ENCODE measurements at regions not wholly inside any gene's neighbourhood (a gene's known extent, or its start where the extent isn't known, plus 50 kb on each side); places are given as distances from the start of the nearest gene placed in this dataset.

DNA sequence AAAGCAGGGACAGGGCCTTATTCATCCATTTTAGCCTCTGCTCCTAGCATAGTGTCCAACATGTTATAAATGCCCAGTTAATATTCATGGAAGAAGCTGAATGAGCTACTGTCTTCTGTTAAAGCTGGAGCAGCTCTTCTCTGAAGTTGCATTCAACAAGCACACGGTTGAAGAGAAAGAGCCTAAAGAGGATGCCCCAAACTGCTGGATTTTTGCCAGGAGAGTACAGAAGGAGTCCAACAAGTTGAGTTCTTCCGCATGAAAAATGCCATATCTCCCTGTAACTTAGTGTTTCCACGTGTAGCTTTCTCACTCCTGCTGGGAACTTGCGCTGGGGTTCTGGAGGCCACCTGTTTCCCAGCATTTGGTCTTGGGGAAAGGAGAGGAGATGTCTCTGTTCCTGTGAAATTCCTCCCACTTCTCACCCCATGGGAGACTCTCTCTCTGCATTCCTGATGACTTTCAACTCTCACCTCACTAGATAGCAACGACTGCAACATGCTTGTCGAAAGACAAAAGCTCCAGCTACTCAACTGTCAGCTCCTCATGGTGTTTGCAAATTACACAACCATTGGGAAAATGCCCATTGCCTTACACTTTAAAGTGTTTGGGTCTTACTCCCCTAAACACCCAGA lies 122.8 kb downstream of the KIF4B start:
- in situ Hi-C loops (cut with MboI; ENCODE audit: low sequenced_read_pairs) = loop anchor here (5.0 to 10.0 kb wide), 2 partner anchors 1686 to 1988 kb away; no protein-coding TSS in a partner anchor
- BruUV-seq (replicated peaks) = no TSS peak

More for the DNA sequence above, 122.8 kb downstream of the KIF4B start:
- Histone ChIP-seq H3K23ac (ENCODE audit: low read depth, low read length) (no peak overlapping the region), H3K9ac (ENCODE audit: low read depth, low read length) (no peak overlapping the region), H3K14ac (replicated peaks; ENCODE audit: low read depth, low read length) (no peak overlapping the region), H4K5ac (ENCODE audit: low read depth, low read length) (no peak overlapping the region), H3K9me1 (ENCODE audit: insufficient read depth, low read length) (no peaks in the 10 kb centered on the region), H3K4ac (ENCODE audit: low read depth, low read length) (no peak overlapping the region), H3K36me3 (ENCODE audit: control insufficient read depth, insufficient read depth, low read length) (no peaks in the 10 kb centered on the region), H4K91ac (ENCODE audit: insufficient read depth, low read depth, low read length) (no peak overlapping the region), H3K79me1 (ENCODE audit: low read depth in 1 of 2, low read length in 2 of 2) (no peaks in the 10 kb centered on the region), H4K8ac (ENCODE audit: low read depth in 2 of 2, low read length in 2 of 2) (no peak overlapping the region), H2BK120ac (ENCODE audit: low read depth, low read length) (no peak overlapping the region), H4K20me1 (ENCODE audit: insufficient read depth, low read length) (no peaks in the 10 kb centered on the region), H2BK20ac (ENCODE audit: low read depth, low read length) (no peak overlapping the region), H2BK5ac (ENCODE audit: low read depth, low read length, poor library complexity, severe bottlenecking) (no peak overlapping the region), H2AK9ac (replicated peaks; ENCODE audit: low read depth, low read length, poor library complexity) (no peak overlapping the region), H3K9me3 (ENCODE audit: control insufficient read depth, insufficient read depth, low read length) (no peaks in the 10 kb centered on the region), H3K4me2 (ENCODE audit: low read depth, low read length) (no peak overlapping the region), H3K27ac (ENCODE audit: insufficient read depth, low read length) (no peak overlapping the region), H2AFZ (replicated peaks; ENCODE audit: low read length, poor library complexity) (no peak overlapping the region), H3K4me3 (ENCODE audit: insufficient read depth, low read depth, low read length) (no peak overlapping the region), H3K27me3 (ENCODE audit: control insufficient read depth, insufficient read depth, low read length) (no peaks in the 10 kb centered on the region), H2BK15ac (ENCODE audit: low read depth, low read length) (no peak overlapping the region), H2AK5ac (ENCODE audit: low read depth, low read length) (no peak overlapping the region), H3K18ac (ENCODE audit: low read depth, low read length) (no peak overlapping the region), H3K56ac (ENCODE audit: extremely low read depth, insufficient read depth, low read length) (no peak overlapping the region), H3K4me1 (ENCODE audit: control insufficient read depth, insufficient read depth, low read length) (no peaks in the 10 kb centered on the region)
- POLR2A ChIA-PET (ENCODE audit: unreplicated experiment) = no interaction called here
- no peak for DNase-seq
- dilution Hi-C loops (cut with HindIII; ENCODE audit: low sequenced_read_pairs, unreplicated experiment) = no loop called here
- intact Hi-C loops (cut with micrococcal nuclease) = loop anchor here (10.0 kb wide), 1 partner anchor 788 kb away; no protein-coding TSS in a partner anchor
- no peak for ATAC-seq (ENCODE audit: low read depth)
- TF ChIP-seq RCOR1 (IDR thresholded peaks at IDR 0.05; ENCODE audit: insufficient replicate concordance, low read length) (no peak), MXI1 (IDR thresholded peaks at IDR 0.05; ENCODE audit: borderline replicate concordance, low read depth, low read length) (no peak), CHD1 (IDR thresholded peaks at IDR 0.05; ENCODE audit: low read depth, low read length) (no peak), SMC3 (IDR thresholded peaks at IDR 0.05; ENCODE audit: low read depth, low read length) (no peak), BHLHE40 (IDR thresholded peaks at IDR 0.05; ENCODE audit: low read depth, low read length) (no peak), MAZ (IDR thresholded peaks at IDR 0.05; ENCODE audit: borderline replicate concordance, low read depth, low read length) (no peak), NFE2L2 (IDR thresholded peaks at IDR 0.05; ENCODE audit: low read depth, low read length) (no peak), CEBPB (IDR thresholded peaks at IDR 0.05; ENCODE audit: low read depth, low read length) (no peak), RAD21 (IDR thresholded peaks at IDR 0.05; ENCODE audit: low read length) (no peak), RFX5 (IDR thresholded peaks at IDR 0.05; ENCODE audit: low read depth, low read length) (no peak), POLR2A (IDR thresholded peaks at IDR 0.05; ENCODE audit: low read depth, low read length) (no peak), FOS (IDR thresholded peaks at IDR 0.05; ENCODE audit: low read depth, low read length) (no peak), MAFK (IDR thresholded peaks at IDR 0.05; ENCODE audit: low read depth, low read length) (no peak)
- TF ChIP-seq, protein P1, sequence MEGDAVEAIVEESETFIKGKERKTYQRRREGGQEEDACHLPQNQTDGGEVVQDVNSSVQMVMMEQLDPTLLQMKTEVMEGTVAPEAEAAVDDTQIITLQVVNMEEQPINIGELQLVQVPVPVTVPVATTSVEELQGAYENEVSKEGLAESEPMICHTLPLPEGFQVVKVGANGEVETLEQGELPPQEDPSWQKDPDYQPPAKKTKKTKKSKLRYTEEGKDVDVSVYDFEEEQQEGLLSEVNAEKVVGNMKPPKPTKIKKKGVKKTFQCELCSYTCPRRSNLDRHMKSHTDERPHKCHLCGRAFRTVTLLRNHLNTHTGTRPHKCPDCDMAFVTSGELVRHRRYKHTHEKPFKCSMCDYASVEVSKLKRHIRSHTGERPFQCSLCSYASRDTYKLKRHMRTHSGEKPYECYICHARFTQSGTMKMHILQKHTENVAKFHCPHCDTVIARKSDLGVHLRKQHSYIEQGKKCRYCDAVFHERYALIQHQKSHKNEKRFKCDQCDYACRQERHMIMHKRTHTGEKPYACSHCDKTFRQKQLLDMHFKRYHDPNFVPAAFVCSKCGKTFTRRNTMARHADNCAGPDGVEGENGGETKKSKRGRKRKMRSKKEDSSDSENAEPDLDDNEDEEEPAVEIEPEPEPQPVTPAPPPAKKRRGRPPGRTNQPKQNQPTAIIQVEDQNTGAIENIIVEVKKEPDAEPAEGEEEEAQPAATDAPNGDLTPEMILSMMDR (conservative IDR thresholded peaks at IDR 0.05; ENCODE audit: low read depth, low read length) = no peak
- TF ChIP-seq, protein P2, sequence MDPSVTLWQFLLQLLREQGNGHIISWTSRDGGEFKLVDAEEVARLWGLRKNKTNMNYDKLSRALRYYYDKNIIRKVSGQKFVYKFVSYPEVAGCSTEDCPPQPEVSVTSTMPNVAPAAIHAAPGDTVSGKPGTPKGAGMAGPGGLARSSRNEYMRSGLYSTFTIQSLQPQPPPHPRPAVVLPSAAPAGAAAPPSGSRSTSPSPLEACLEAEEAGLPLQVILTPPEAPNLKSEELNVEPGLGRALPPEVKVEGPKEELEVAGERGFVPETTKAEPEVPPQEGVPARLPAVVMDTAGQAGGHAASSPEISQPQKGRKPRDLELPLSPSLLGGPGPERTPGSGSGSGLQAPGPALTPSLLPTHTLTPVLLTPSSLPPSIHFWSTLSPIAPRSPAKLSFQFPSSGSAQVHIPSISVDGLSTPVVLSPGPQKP (IDR thresholded peaks at IDR 0.05; ENCODE audit: borderline replicate concordance, low read depth, low read length) = no peak
- TF ChIP-seq, protein P3, sequence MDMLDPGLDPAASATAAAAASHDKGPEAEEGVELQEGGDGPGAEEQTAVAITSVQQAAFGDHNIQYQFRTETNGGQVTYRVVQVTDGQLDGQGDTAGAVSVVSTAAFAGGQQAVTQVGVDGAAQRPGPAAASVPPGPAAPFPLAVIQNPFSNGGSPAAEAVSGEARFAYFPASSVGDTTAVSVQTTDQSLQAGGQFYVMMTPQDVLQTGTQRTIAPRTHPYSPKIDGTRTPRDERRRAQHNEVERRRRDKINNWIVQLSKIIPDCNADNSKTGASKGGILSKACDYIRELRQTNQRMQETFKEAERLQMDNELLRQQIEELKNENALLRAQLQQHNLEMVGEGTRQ (IDR thresholded peaks at IDR 0.05; ENCODE audit: low read depth, low read length) = no peak
- CTCF ChIA-PET = interaction anchor here (0.6 to 2.9 kb wide), 2 partner anchors 11 to 1651 kb away, joined by 3 to 9 read pairs; no protein-coding TSS in a partner anchor
- WGBS, 2 experiments (ENCODE audit: extremely low coverage in 2 of 2, insufficient read length in 1 of 2) = 20% methylated on average over 1 of the region's 6 CpGs; no CpG with 5 or more reads in 1 of the 2 experiments
